ENCODE measurements at regions not wholly inside any gene's neighbourhood (a gene's known extent, or its start where the extent isn't known, plus 50 kb on each side); places are given as distances from the start of the nearest gene placed in this dataset.
A peak's percentile ranks its signal among the peaks of the same experiment; 100 is the strongest.

DNA sequence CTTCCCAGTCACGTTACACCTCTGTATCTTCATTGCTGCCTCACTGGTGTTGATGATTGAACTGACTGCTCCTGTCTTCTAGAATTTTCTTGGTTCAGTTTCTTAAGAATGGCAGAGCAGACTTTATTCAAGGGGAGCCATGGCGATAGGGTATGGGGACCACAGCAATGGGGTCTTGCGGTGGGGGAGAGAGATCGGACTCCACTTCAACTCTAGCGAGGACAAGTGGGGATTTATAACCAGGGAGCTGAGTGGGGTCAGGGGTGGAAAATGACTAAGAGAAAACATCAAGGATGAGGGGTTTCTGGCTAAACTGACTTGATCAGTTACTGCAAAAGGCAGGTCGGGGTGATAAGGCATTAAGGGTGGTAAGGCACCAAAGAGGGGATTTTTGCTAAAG, 156.4 kb downstream of the CD83 start:
- DNase-seq (ENCODE audit: low read depth): no peak

DNA sequence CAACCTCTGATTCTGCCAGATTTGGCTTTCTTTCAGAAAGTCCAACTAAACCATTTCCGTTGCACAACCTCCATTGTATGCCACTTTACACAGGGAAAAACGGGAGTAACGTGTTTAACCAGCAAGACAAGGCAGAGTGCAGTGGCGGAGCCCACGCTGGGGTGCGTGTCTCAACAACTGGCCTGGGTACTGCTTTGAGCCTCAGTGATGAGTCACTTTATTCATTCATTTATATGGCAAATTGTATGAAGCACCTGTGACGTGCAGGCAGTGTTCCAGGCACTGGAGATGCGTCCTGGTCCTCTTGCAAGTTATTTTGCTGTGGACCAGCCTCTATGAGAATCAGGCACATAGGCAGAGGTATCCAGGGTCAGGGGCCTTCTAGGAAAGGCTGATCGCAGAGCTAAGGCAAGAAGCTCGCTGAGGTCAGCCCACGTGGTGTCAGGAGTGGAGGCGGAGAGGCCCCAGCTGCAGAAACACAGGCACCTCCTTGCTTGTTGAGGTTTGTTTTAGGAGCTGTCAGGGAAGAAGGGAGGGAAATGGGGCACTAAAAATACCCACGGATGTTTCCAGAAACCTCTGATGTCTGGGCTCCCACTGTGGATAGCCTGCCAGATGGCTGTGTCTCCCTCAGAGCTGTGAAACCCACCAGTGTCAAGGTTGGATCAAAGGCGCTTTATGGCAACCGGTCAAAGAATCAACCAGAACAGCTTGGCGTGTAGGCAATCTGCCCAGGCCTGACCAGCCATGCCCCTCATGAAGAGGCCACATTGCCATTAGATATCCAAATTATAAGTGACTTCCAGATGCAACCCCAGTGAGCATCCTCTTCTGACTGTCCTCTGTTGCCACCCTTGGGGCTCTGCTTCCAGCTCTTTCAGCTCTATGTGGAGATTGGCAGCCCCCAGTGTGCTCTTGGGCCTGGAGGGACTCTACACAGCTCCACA, 157.2 kb downstream of the CD83 start:
- DNase-seq (ENCODE audit: low read depth): peak; percentile 67

DNA sequence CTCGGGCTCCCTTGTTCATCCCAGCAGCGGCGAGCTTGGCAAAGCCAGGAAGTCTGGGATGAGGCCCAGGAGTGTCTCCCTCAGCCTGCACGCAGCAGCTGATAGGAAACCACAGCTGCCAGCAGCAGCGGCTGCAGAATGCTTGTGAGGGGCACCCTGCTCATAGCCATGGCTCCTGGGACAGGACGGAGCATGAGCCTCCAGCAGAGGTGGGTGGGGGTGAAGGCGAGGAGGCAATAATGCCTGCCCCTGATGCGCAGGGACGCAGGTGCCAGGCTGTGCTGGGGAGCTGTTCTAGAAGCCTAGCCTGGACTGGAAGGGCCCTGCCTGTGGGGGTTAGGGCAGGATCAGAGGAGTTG, 157.9 kb downstream of the CD83 start:
- peak; percentile 95 for DNase-seq (ENCODE audit: low read depth)

DNA sequence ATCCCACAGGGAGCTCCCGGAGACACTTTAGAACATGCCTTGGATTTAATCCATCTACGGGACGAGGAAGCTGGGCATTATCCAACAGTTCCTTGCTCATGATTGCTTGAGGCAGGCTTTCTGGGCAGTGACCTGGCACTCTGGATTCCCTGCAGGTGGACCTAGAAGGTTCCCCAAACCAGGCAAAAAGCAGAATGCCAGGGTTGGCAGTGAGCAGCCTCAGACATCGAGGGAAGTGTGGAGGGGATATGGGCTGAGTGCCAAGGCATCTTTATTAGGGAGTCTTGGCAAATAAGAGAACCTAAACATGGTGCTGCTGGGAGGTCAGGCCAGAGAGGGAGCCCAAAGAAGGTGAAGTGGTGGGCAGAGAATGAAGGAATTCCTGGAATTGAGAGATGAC, 158.5 kb downstream of the CD83 start:
- no peak for DNase-seq (ENCODE audit: low read depth)

DNA sequence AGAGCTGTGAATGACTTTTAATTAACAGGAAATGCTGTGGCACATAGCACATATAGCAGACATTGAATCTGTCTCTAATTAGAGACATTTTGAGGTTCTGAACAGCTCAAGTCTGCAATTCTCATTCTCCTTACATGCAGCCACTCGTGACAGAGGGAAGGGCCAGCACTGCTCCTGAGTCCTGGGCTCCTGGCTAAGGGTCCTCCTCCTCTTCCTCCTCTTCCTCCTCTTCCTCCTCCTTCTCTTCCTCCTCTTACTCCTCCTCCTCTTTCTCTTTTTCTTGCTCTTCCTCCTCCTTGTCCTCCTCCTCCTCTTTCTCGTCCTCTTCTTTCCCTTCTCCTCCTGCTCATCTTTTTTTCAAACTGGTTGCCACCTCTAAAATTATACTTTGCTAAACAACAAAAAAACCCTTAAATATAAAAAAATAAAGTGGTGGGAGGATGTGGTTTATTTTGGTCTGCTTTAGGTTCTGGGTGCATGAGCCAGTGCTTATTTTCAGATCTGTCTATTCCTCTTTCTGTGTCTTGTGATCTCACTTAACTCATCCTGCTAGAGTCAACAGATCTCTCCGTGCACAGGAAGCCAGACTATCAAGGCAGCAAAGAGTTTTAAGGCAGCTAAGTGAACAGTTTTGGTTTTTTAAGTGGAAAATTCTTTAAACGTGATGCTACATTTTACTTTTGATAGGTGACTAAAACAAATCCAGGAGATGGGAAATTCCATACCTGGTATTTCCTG, 159.3 kb downstream of the CD83 start:
- DNase-seq (ENCODE audit: low read depth): peak; percentile 31

DNA sequence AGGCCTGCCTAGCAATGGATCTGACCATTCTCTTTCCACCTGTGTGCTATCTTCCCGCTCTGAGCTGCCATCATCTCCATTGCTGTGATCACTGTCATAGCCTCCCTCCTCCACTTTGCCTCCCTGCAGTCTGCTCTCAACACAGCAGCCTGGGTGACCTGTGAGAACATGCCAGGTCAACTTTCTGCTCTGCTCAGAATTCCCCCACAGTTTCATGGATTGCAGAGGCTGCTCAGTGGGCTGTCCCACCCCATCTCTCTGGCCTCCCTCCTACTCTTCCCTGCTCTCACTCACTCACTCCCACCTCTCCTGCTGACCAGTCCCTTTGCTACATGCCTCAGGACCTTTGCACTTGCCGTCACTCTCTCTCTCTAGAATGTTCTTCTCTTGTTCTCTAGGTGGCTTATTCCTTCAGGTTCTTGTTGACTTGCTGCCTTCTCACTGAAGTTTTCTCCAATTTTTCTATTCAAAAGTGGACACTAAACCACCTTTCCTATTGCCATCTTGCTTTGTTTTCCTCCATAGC, 159.9 kb downstream of the CD83 start:
- DNase-seq (ENCODE audit: low read depth): no peak

DNA sequence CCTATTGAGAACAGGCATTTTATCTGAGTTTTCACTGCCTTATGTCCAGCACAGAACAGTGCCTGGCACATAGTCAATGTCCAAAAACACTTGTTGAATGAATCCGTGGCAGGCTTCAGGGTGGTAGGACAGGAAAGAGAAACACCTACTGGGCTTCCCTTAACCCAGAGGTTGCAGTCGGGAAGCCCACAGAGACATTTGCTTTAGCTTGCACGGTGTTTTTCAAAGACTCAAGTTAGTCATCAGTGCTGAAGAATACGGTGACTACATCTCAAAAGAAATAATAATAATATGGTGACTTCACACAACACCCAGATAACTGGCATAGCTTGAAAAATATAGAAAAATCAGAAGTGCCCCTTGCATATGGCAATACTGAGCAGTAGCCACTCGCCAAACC, 160.4 kb downstream of the CD83 start:
- DNase-seq (ENCODE audit: low read depth): no peak

DNA sequence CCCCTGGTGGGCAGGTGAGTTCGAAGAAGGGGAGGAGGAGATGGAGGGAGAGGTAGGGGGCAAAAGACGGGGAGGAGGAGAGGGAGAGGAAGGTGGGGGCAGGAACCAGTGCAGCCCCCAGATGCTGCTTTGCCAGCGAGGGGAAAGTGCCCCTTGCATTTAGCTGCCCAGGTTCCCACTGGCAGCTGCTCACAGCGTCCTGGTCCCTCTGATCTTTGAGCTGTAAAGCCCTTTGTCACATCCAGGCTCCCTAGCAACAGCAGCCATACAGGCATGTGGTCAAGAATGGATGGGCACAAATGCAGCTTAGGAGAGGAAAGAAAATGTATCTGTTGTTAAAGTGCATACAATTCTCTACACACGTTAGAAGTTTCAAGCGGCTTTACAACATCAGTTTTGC, 160.9 kb downstream of the CD83 start:
- no peak for DNase-seq (ENCODE audit: low read depth)

DNA sequence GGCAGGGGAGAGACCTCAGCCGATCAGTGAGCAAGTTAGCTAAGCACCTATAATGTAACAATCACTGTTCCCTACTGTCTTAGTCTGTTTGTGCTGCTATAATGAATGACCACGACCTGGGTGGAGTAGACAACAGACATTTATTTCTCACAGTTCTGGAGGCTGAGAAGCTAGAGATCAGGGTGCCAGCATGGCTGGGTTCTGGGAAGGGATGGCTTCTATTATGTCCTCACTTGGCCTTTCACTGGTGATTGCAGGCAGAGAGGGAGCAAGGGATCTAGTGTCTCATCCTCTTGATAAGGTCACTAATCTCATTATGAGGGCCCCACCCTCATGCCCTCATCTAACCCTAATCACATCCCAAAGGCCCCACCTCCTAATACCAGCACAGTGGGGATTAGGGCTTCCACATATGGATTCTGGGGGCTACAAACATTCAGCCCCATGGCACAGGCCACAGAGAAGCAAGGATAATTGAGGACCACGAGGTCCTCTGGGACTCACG, 162.5 kb downstream of the CD83 start:
- DNase-seq (ENCODE audit: low read depth): no peak

DNA sequence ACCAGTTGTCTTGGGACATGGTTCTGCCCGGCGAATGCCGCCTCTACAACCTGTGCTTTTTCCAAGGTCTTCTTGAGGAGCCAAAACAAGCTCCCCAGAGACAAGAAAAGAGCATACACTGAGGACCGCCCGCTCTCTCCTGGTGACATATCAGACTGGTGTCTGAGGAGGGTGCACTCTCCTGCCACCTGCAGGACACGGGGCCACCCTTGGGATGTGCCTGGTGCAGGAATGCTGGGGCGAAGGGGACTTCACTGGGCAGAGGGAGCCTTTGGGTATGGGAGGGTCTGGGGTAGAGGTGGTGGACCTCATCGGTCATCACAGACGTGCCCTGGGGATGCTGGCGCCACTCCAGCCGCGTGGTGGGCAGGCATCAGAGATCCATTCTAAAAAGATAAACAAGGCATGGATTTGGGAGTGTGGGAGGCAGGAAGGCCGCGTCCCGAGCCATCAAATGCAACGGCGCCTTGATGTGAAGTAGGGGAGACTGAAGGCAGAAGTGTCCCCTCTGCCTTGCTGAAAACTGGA, 163.3 kb downstream of the CD83 start:
- no peak for DNase-seq (ENCODE audit: low read depth)

DNA sequence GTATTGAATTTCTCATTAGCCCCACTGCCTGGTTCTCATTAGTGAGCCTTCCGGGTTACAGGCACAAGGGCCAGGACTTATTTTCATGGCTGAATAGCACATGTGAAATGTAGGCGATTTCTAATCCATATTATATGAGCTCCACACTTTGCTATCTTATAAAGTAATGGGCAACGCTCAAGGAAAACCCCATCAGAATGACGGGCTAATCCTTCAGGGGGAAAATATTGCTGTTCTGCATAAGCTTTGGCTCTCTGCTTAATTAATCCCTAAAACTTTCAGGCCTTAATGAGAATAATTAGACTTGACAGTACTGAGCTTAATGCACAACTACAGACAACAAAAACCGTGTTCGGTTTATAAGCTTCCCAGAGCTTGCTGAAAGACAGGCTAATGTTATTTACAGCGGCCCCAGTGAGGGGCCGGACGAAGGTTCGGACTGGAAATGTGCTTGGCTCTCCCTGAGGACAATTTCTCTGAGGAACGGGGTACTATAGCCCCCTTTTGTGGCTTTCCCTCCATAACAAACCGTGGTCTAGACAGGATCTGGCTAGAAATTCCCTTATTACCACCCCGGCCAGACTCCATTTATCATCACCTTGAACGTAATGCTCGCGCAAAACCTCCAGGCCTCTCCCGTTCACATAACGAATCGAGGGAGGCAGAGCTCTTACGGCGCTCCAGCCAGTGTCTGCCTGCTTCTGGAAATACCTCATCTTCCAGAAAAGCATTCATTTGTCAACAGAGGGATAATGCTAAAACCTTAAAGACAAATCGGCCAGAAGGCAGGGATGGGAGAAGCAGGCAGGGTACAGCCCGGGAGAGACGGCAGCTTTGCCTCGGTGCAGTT, 164.5 kb downstream of the CD83 start:
- no peak for DNase-seq (ENCODE audit: low read depth)

DNA sequence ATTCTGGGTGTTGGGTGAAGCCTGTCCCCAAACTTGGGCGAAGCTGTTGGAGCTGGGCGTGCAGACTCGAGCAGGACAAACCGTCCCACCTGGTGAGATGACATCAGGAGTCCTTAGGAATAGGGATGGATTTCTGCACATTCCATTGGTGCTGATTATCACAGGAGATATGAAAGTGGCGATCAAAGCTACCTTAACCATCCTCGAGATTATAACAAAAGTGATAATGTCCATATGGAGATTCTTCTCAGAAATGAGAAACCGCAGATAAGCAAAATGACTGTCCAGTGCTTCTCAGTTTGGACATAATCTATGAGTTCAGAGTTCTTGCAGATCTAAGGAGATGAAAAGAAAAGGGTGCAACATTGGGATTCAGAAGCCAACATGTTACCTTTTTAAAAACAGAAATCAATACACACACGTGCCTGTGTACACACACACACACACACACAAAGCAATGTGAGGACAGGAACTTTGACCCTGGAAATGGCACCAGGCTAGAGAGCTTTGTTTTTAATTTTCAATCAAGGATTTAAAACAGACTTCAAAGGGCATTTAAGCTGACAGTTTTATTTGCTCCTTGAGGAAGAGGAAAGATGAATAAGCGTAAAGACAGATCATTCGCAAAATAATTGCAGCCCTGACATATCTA, 165.4 kb downstream of the CD83 start:
- DNase-seq (ENCODE audit: low read depth): no peak

DNA sequence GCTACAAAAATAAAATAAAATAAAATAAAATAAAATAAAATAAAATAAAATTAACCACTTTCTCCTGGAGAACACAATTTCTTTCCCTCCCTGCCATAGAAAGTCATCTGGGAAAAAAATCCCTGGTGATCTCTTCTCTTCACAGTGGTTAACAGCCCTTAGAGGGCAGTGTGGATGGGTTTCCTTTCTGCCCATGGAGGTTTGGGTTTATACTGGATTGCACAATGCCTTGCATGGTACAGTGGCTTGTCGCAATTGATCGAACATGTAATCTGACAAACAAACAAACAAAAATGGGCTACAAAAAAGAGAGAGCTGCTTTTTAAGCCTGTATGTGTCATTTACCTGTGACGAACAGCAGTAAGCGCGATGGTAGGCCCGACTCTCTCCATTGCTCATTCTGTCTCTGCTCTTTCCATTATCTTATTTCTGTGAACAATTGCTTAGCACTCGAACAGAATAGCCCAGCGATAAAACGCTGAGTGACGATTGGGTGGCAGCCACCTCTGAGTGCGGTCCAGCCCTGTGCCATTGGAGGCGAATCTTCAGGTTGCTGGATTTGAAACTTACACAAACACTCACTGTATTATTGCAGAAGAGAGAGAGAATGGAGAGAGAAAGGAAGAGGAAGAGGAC, 166.1 kb downstream of the CD83 start:
- no peak for DNase-seq (ENCODE audit: low read depth)

DNA sequence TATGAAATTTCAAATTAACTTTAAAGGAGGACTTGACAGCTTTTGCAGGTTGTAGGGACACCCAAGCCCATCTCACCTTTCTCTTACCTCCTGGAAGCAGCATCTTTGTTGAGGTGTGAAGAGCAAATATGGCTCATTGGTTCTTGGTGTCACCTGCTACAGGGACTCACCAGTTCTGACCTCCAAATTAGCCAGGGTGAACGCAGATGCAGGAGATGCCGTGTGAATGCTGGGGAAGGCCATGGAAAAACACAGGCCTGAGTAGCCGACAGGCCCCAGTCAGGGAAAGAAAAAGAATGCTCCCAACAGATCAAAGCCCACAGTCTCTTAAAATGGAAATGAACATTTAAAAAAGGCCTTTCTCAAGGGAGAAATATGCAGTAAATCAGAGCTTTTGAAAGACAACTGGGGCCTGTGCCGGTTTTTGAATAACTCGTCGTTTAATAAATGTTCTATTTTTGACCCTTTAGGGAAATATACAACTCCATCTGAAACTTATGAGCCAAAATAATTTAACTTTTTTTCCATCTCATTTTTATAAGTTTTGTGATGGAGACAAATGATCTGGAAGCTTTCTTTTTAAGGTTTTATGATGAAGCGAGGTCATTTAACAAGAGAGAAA, 167.5 kb downstream of the CD83 start:
- no peak for DNase-seq (ENCODE audit: low read depth)

DNA sequence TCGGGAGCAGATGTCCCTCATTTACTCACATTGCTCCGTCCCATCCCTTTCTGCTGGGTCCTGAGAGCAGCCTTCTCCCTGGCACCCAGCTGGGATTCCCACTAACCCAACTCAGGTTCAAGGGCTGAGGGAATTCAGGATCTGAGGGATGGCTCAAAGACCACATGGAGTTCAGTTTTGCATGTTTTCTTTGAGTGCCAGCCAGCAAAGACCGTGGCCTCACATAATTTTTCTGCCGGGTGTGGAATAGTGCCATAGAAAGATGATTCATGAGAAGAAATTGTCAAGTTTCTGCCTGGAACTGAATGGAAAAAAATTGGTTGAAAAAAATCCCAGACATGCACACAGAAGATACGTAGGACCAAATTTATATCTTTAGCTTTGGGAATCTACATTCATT, 168.6 kb downstream of the CD83 start:
- peak; percentile 81 for DNase-seq (ENCODE audit: low read depth)

DNA sequence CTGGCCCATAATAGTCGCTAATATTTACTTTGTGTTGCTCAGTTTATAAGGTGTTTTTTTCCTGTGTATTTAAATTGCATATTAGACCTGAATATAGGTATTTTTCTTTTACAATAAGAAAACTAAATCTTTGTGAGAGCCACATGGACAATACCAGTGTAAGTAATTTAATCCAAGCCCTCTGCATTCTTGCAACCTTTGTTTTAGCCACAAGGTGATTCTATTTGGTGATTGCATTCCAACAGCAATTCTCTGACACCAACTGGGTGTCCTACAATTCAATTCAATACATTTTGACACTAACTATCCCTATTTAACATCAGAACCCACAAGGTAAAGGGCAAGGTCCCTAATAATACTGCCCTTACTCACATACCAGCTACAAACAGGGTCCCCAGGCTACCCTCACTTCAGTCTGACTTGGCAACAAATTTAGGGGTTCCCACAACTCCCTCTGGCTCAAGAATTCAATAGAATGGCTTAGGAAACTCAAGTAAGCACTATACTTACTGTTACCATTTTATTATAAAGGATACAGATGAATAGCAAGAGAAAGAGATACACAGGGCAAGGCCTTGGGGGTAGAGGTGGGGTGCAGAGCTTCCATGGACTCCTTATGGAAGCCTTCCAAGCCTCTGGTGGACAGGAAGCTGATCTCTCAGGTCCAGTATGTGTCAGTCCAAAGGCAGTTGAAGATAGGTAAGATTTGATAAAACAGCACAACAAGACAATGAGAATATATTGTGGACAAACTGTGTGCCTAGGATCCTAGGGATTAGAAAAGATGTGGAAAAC, 169.3 kb downstream of the CD83 start:
- no peak for DNase-seq (ENCODE audit: low read depth)

DNA sequence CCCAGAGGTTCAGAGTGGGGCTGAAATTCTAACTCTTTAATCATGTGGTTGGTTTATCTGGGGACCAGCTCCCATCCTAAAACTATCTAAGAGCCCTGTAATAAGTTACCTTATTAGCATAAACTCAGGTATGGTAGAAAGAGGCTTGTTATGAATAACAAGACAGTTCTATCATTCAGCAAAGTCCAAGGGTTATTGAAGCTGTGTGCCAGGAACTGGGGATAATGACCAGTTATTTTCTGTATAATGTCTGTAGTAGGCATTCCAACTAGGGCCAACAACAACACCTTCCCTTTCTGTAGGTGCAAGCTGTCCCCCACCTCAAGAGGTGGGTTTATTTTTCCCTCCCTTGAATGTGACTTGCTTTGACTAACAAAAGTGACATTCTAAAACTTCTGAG, 170.1 kb downstream of the CD83 start:
- DNase-seq (ENCODE audit: low read depth): no peak

DNA sequence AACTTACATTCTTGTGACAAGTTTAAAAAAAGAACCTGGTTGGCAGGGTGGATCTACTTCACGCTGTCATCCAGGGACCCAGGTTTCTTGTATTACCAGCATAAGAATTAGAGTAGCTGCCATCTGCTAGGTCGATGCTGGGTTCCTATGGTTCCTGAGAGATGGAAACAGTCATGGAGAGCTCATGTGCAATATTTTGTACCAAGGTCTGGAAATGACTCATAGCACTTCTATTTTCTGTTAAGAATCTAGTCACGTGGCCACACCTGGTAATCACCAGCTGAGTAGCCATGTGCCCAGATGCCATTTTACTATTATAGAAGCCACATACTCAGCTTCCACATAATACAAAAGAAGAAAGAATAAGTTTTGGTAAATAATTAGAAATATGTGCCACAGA, 171.3 kb downstream of the CD83 start:
- DNase-seq (ENCODE audit: low read depth): no peak

Measured in myocyte (in vitro differentiated cells).